ENCODE measurements at regions not wholly inside any gene's neighbourhood (a gene's known extent, or its start where the extent isn't known, plus 50 kb on each side); places are given as distances from the start of the nearest gene placed in this dataset.

DNA sequence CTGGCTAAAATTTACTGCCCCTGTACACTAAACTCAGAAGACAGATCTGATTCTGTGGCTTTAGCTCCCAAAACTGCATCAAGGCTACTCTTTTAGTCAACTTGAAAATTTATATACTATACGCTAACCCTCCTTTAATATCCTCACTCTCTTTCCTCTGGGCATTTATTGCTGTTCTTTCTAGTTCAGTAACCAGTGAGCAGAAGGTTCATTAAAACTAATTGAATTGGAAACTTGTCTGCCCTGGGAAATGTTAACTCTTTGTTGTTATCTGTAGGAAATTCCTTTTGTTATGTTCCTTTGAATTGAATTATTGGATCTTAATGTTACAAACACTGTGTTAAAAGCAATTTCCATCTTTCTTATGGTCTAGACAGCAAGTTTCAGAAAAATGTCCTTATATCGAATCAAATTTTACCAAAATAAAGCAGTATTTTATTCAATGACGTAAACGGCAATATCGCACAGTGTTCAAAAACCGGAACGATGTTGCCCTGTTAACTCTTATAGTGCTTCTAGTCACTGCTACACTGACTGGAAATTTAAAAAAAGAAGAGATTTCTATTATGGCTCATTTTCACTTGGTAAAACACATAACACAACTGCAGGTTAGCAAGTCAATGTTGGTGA is 168.3 kb downstream of the NR4A2 start:
- DNase-seq = no peak

DNA sequence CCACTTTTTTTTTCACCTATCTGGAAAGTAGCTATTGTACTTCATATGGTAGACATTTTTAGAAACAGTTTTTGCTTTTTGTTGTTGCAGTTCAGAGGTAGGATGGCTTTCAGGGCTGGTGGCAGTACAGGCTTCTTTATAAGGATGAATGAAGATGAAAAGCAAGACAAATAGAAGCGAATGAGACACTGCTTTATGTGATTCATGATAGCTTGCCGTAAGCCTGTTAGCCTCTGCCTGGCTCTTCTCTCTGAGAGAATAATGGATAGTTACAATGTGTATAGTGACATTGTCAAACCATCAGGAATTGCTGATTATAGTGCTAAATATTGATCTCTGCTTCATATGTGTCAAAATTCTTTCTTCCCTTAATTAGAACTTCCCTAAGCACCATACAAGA is 173.7 kb downstream of the NR4A2 start:
- DNase-seq = no peak

DNA sequence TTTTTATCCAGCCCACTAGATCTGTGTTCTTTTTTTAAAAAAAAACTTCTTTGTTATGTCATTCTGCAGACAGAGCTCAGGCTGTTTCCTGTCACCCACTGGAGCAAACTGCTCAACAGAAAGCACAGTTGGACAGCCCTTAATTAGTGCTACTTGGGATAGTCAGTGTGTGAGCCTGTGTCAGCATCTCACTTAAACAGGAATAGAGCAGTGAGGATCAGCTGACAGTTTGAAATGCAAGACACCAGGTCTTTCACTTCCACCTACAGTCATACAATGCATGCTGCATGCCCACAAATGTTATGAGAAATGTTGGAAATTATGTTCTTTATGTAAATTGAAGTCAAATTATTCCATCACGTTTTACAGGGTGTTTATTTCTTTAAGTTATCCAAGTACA is 174.9 kb downstream of the NR4A2 start:
- DNase-seq = no peak

DNA sequence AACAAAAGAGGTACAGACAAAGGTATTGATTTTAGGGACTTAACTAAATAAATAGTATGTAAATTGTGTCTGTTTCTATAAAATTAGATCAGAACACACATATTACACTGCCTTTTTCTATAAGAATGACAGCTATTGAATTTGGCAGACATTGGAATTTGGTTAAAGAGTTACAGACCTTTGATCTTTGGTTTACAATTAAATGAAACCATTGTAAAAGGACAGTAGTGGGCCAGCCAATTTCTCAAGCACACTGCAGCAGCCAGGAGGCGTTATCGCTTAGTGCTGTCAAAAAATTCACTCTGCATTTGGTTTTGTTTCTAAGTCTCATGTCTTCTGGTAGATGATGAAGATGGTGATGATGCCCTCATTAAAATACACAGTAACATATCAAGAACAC is 175.9 kb downstream of the NR4A2 start:
- no peak for DNase-seq

DNA sequence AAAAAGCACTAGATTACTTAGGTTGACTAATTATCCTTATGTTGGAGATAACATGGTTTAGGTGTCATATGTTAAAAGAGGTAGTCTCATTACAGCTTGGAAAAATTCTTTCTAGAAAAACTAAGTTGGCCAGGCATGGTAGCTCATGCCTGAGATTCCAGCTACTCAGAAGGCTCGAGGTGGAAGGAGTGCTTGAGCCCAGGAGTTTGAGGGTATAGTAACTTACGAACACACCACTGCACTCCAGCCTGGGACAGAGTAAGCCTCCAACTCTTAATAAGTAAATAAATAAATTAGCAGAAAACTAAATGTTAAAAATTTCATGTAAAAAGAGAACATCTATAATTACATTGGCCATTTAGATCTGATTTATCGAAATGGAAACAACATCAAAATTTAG is 177.2 kb downstream of the NR4A2 start:
- no peak for DNase-seq

DNA sequence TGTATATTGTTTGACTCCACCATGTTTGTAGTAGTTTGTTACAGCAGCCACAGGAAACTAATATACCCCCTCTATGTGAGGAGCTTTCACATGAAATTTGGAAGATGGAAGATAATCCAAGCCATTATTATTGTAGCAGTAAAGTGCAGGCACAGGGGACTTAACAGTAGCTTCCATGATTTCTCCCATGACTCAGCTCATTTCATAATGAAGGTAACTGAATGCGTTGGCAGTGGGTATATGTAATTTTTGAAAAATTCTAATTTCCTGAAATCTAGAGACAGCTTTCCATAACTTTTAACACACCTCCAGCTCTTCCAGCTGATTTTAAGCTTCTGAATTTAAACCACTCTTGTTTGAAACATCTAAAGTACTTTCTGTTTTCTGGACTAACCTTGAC is 181.2 kb downstream of the NR4A2 start:
- DNase-seq = no peak

DNA sequence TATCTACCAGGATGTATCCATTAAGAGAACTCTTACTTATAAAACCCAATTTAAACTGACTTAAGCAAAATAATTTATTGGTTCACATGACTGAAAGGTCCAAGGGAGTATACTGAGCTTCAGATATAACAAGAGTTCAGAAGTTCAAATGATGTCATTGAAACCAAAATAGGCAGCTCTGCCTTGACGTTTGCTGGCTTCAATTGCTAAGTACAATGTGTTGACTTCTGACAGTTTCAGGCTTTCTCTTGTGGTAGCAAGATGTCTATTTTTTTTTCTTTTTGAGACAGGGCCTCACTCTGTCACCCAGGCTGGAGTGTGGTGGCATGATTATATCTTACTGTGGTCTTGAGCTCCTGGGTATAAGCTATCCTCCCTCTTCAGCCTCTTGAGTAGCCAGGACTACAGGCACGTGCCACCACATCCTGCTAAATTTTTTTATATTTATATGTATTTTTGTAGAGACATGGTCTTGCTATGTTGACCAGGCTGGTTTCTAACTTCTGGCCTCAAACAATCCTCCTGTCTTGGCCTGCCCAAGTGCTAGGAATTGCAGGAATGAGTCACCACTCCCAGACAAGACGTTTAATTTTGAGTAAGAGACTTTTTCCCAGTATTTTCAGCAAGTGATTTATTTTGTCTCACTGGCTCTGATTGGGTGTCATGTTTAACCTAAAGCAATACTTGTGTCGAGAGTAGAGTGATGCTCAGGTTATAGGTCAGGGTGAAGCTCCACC is 184.8 kb downstream of the NR4A2 start:
- DNase-seq = no peak

DNA sequence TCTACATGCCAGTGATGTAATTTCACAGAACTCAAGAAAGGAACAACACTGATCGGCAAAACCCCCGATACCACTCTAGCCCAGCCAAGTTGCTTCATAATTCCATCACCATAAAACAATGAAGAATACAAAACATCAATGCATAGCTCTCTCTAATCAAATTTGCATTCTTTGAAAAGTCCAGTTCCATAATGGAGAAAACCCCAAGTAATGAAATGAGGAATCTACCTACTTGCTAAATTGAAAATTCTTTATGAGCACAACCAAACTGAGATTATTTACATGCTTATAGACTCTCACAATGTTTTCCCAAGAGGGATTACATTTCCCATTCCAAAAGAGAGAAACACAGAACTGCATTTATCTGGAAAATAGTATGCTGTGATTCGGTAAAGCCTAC is 186.5 kb downstream of the NR4A2 start:
- DNase-seq = no peak

DNA sequence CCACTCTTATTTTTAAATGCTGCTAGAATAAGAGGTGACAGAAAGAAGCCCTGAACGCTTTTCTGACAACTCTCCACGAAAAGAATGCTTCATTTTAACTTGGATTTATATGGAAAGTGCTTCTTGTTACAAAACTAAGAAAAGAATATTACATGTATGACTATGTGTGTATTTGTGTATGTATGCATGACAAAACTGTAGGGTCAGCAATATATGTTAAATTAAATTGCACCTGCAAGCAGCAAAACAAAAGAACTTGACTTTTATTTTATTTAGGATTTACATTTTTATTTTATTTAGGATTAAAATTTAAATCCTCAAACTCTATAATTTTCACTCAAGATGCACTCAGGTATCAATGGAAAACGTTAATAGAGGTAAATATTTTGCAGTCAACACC is 187.1 kb downstream of the NR4A2 start:
- DNase-seq = no peak

DNA sequence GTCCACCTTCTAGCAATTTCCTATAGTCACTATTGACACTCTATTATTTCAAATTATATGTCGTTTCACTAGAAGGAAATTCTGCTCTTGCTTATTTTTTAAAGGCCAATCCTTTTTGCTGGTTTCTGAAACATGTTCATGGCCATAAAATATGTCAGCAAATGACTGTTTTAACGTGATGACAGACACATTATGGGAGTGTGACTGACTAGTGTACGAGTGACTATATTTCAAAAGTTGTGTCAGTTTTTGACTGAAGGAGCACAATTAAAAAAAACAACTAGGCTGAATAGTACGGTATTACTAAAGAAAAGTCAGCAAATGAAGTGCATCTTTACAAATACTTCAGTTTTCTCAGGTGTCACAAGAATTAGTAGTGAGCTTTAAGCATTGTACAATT is 196.0 kb downstream of the NR4A2 start:
- DNase-seq = no peak

DNA sequence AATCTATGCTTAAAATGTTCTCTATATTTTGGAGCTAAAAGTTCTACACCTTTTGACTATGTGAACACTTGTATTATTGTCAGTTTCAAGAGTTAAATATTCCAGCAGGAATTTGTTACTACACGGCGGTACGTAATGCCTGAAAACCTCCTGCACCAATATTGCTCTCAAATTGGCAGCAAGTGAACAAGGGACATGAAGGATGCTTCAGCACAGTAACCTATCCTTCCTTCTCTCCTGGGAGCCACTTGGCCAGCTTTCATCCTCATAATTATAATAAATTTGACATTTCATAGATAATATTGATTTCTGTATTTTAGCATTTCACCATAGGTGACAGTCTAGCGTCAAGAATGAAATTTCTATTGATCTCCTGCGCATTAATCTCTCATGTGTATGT is 197.6 kb downstream of the NR4A2 start:
- no peak for DNase-seq

DNA sequence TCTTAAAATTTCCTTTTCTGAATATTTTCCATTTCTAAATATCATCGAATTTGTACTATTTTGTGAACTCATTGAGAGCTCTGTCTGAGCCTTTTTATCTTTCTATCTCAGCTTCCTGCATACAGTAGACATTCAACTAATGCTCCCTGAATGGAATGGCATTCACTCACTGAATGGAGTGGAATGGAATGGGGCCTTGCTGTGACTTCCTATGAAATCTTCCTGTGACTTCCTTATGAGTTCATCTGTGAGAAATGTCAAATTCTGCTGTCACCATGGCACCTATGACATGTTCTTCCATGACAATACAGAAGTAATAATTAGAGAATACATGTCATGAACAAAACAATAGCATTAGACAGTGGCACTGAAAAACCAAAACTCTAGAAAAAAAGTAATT is 199.6 kb downstream of the NR4A2 start:
- no peak for DNase-seq

DNA sequence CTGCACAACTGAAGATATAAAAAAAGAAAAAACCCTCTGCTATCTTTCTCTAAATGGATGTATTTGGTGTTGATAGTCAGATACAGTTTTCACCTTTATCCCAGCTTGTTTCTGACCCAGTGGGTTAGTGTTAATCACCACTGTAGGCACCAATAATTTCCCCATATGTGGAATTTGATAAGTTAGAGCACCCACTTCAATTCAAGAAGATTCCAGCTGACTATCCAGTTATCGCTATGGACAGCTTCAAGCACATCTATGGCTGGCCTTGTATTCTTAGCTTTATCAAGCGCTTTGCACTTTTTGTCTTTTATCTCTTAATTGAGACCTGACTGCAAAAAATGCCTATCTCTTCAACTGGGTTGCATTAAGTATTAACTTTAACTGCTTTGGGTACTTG is 200.4 kb downstream of the NR4A2 start:
- DNase-seq = no peak

DNA sequence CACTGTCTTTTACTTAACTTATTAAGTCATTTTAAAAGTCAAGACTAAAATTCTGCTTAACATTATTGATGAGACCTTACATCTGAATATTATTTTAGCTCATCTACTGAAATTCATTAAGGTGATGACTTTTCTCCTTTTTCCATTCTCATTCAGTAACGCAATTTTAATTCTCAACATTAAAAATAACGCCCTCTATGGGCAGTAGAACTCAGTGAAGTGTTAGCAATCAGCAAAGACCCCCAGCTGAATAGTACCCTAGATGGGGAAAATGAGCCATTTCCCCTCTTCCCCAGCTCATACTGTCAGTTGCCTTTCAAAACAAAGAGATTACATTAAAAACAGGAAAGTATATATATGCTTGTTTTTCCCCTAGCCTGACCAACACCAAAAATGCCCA is 203.3 kb downstream of the NR4A2 start:
- no peak for DNase-seq

DNA sequence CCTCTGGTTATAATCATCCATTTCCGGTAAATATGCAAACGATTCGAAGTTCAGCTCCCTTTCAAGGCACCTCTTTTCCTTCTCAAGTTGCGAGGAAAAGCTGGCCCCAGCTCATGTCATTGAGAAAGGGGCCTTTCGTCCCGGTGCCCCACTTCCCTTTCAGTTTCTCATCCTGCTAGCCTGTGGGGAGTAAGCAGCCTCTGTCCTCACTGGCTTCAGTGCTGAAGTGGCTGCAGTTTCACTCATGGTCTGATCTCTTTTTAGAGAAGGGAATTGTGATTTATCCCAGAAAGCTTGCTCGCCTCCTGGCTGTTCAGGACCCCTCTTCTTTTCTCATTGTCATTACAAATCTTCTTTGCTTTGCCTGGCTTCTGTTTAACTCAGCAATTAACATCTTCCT is 207.5 kb downstream of the NR4A2 start:
- DNase-seq = peak in 1 of 56 donors; percentile 2

DNA sequence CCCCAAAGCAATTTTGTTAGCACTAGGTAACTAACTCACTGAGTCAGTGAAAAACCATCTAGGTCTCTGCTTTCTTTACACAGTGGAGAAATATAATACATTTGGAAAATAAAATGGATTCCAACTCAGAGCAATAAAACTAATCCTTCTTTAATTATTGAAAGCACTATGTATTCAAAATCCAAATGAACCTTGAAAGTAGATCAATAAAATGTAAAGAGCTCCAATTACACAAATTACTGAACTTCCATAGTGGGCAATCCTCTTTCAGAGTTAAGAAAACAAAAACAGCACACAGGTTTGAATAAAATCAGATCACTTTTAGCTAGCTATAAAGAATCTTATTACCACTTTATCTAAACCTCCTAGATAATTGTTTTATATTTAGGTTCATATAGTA is 208.1 kb downstream of the NR4A2 start:
- DNase-seq = no peak

DNA sequence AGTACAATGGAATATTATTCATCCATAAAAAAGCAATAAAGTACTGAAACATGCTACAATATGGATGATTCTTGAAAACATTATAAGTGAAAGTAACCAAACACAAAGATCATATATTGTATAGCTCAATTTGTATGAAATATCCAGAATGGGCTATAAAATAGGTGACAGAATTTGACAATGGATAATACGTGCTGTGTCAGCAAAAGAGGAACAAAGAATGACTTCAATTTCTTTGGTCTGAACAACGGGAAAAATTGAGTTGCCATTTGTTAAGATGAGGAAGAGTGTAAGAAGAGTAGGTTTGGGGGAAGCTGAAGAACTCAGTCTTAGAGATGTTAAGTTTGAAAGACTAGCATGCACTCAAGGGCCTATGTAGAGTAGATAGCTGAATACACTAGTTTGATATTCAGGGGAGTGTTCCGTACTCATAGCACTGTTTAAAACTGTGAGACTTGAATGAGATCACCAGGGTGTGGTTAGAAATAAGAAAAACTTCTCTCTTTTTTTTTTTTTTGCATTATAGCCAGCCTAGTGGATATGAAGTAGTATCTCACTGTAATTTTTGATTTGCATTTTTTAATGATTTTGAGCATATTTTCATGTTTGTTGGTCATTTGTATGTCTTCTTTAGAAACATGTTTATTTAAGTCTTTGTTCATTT is 213.6 kb downstream of the NR4A2 start:
- no peak for DNase-seq

DNA sequence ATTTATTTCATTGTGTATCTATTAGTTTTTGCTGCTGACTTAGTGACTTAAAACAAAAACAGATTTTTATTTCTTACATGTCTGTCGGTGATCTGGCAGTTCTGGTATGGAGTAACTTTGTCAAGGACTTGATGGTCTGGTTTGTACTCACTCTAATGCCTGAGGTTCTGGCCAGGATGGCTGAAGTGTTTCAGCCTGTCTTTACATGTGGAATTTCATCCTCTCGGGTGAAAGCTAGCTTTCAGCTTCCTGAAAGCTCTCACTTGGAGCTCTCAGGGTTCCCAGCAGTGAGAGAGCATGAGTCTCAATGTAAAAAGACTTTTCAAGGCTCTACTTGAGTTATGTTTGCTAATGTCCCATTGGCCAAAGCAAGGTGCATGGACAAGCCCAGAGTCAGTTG is 216.4 kb downstream of the NR4A2 start:
- DNase-seq = no peak

DNA sequence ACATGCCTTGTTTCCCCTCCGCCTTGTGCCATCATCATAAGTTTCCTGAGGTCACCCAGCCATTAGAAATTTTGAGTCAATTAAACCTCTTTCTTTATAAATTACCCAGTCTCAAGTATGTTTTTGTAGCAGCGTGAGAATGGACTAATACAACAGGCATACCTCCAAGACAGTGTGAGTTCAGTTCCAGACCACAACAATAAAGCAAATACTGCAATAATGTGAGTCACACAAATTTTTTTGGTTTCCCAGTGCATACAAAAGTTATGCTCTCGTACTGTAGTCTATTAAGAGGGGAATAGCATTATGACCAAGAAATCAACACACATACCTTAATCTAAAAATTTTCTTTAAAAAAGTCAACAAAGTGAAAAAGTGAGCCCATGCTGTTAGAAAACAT is 217.2 kb downstream of the NR4A2 start:
- DNase-seq = no peak

DNA sequence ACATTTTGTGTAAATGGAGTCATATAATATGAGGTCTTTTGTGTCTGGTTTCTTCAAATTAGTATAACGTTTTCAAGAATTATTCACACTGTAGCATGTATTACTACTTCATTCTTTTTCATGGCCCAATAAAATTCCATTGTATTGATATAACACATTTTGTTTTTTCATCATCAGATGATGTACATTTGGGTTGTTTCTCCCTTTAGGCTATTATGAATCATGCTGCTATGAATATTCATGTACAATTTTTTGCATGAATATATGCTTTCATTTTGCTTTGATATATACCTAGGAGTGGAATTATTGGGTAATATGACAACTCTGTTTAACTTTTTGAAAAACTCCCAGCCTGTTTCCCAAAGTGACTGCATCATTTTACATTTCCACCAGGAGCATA is 220.2 kb downstream of the NR4A2 start:
- DNase-seq = no peak

DNA sequence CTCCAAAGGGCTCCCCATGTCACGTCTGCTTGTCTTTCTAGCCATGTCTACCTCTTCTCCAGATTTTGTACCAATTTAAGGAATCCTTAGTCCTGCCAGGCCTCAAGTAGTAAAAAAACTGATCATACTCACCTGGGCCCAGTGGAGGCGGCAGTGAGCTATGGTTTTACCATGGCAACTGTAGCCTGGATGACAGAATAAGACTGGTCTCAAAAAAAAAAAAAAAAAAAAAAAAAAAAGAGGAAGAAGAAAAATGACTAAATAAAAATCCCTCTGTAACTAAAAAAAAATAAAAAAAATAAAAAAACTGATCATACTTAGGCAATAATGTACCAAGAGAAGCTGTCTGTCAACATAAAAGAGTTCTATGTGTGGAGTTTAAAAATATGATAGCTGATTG is 221.6 kb downstream of the NR4A2 start:
- DNase-seq = no peak

DNA sequence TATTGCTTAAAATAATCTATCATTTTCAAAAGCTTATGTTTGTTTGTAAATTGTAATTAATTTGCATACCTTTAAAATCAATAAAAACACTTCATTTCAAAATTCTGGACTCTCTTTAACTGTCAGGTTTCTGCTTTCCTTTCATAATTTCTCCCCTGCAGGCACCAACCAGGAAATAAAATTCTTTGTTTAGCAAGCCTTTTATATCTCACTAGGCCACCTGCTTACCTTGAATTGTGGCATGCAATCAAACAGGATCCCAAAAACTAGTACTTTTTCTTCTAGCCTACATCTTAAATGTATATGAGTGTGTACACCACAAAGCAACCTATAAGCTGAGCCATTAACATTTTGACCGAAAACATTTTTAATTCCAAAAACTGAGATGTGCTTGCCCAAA is 233.1 kb downstream of the NR4A2 start:
- DNase-seq = no peak

DNA sequence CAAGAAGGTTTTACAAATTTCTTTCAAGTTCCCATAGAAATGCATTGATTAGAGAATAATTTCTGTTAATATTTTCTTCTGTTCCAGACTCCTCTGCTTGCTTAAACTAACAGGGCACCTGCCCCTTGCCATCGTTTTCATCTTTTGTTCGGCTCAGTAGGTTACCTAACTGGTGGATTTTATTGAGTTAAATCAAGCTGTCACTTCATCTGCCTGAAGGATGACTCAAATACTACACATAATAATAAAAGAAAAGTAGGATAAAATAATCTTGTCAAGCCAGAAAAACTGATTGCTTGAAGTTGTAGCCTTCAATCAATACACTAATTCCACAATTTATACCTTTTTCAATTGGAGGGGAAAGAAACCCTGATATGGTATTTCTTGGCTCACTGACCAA is 234.0 kb downstream of the NR4A2 start:
- no peak for DNase-seq

Measured in amygdala (tissue), 56 donors.